GM13977 (cell line): ENCODE measurements at regions not wholly inside any gene's neighbourhood (a gene's known extent, or its start where the extent isn't known, plus 50 kb on each side); places are given as distances from the start of the nearest gene placed in this dataset.

ENCODE experiments used
- DNase-seq: peaks from one replicate; pipeline ENCODE4 v3.0.0; 2012; ENCODE audit warnings: low spot score
- CTCF ChIP-seq: IDR thresholded peaks from 2 replicates; pipeline ENCODE4 v1.5.1; 2012; ENCODE audit warnings: mild to moderate bottlenecking, control low read depth; ENCODE audit not compliant: insufficient read depth; ENCODE audit errors: extremely low read depth, missing control alignments
- in situ Hi-C: fragments of 300-500 bp; cut with MboI; formaldehyde crosslinking; loops from one replicate; pipeline ENCODE4 v1.12.0; 2022; ENCODE audit warnings: low sequenced_read_pairs, low pct_unique_long_range_greater_than_20kb, mixed read lengths, inconsistent platforms; ENCODE audit not compliant: unreplicated experiment

GRCh38 chr5:57795203-57795602 is 312.6 kb upstream of the ACTBL2 start:
- no peak for TF ChIP-seq CTCF
- DNase-seq, result no peak
- in situ Hi-C loops, result loop anchor here (25.0 kb wide), 1 partner anchor 667 kb away; the partner anchor contains the start of gene PLK2

GRCh38 chr5:57791875-57792274 is 309.3 kb upstream of the ACTBL2 start:
- in situ Hi-C loops, result loop anchor here (25.0 kb wide), 1 partner anchor 670 kb away; the partner anchor contains the start of gene PLK2
- DNase-seq, result no peak
- TF ChIP-seq CTCF, result no peak

GRCh38 chr5:57785946-57786345 is 303.3 kb upstream of the ACTBL2 start:
- in situ Hi-C loops, result loop anchor here (25.0 kb wide), 1 partner anchor 676 kb away; the partner anchor contains the start of gene PLK2
- TF ChIP-seq CTCF, result no peak

GRCh38 chr5:57784121-57784520 is 301.5 kb upstream of the ACTBL2 start:
- in situ Hi-C loops, result loop anchor here (25.0 kb wide), 1 partner anchor 678 kb away; the partner anchor contains the start of gene PLK2
- no peak for TF ChIP-seq CTCF
- no peak for DNase-seq

More at GRCh38 chr5:57785946-57786345, 303.3 kb upstream of the ACTBL2 start:
- DNase-seq, result no peak

- TF ChIP-seq CTCF, result no peak
- DNase-seq, result no peak
Observed at GRCh38 chr5:57783693-57784092, 301.1 kb upstream of the ACTBL2 start.

GRCh38 chr5:57780961-57781325 is 298.3 kb upstream of the ACTBL2 start:
- TF ChIP-seq CTCF, result no peak
- in situ Hi-C loops, result loop anchor here (25.0 kb wide), 1 partner anchor 681 kb away; the partner anchor contains the start of gene PLK2
- DNase-seq, result no peak

More at GRCh38 chr5:57783693-57784092, 301.1 kb upstream of the ACTBL2 start:
- in situ Hi-C loops, result loop anchor here (25.0 kb wide), 1 partner anchor 679 kb away; the partner anchor contains the start of gene PLK2
